Chondrocyte (in vitro differentiated cells): ENCODE measurements at regions not wholly inside any gene's neighbourhood (a gene's known extent, or its start where the extent isn't known, plus 50 kb on each side); places are given as distances from the start of the nearest gene placed in this dataset.

ENCODE experiments used
- DNase-seq: peaks from one replicate; pipeline ENCODE4 v3.0.0; 2021; ENCODE audit warnings: mixed read lengths, low spot score
- H3K27ac Mint-ChIP-seq: one replicate; pipeline ENCODE4 v1.8.0; 2021; ENCODE audit warnings: mild to moderate bottlenecking, moderate library complexity, mixed read lengths; ENCODE audit not compliant: unreplicated experiment
- H3K27me3 Mint-ChIP-seq: 2 replicates; pipeline ENCODE4 v1.8.0; 2021; ENCODE audit warnings: low read depth, mixed read lengths
- H3K36me3 Mint-ChIP-seq: 2 replicates; pipeline ENCODE4 v1.8.0; 2021; ENCODE audit warnings: low read depth, mixed read lengths
- H3K4me1 Mint-ChIP-seq: 2 replicates; pipeline ENCODE4 v1.8.0; 2021; ENCODE audit warnings: low read depth, mild to moderate bottlenecking, mixed read lengths
- H3K4me3 Mint-ChIP-seq: one replicate; pipeline ENCODE4 v1.8.0; 2021; ENCODE audit warnings: mild to moderate bottlenecking, moderate library complexity, mixed read lengths; ENCODE audit not compliant: unreplicated experiment
- H3K9me3 Mint-ChIP-seq: 2 replicates; pipeline ENCODE4 v1.8.0; 2021; ENCODE audit warnings: low read depth, mixed read lengths
- CTCF ChIP-seq: fragments of 200-600 bp; sonication (generic); IDR thresholded peaks from 2 replicates; pipeline ENCODE4 v1.5.0; 2021; ENCODE audit warnings: antibody characterized with exemption, mild to moderate bottlenecking, moderate library complexity

- no peak for TF ChIP-seq CTCF
- H3K4me1 Mint-ChIP-seq: no peaks in the 10 kb centered on the region
- DNase-seq: no peak
- H3K36me3 Mint-ChIP-seq: no peaks in the 10 kb centered on the region
- H3K27me3 Mint-ChIP-seq: peaks cover 14% of the 10 kb centered on the region
- H3K9me3 Mint-ChIP-seq: no peaks in the 10 kb centered on the region
- H3K4me3 Mint-ChIP-seq: no peak overlapping the region
- H3K27ac Mint-ChIP-seq: no peak overlapping the region
These were observed 299.4 kb upstream of the RORA start for GRCh38 chr15:61528581-61528910.

GRCh38 chr15:61527836-61528580 lies 298.9 kb upstream of the RORA start:
- TF ChIP-seq CTCF: no peak
- Mint-ChIP-seq H3K27ac (no peak overlapping the region), H3K36me3 (no peaks in the 10 kb centered on the region), H3K4me3 (no peak overlapping the region), H3K4me1 (no peaks in the 10 kb centered on the region), H3K9me3 (no peaks in the 10 kb centered on the region), H3K27me3 (peaks cover 14% of the 10 kb centered on the region)
- no peak for DNase-seq

- peaks cover 9% of the 10 kb centered on the region for H3K27me3 Mint-ChIP-seq
- no peak overlapping the region for H3K4me3 Mint-ChIP-seq
- no peak for DNase-seq
- H3K36me3 Mint-ChIP-seq: no peaks in the 10 kb centered on the region
- H3K4me1 Mint-ChIP-seq: no peaks in the 10 kb centered on the region
- H3K9me3 Mint-ChIP-seq: no peaks in the 10 kb centered on the region
- no peak for TF ChIP-seq CTCF
- no peak overlapping the region for H3K27ac Mint-ChIP-seq
These were observed 295.4 kb upstream of the RORA start for GRCh38 chr15:61524545-61524944.

GRCh38 chr15:61524086-61524485 lies 295.0 kb upstream of the RORA start:
- Mint-ChIP-seq H3K4me3 (no peak overlapping the region), H3K4me1 (no peaks in the 10 kb centered on the region), H3K27me3 (peaks cover 11% of the 10 kb centered on the region), H3K9me3 (no peaks in the 10 kb centered on the region), H3K27ac (no peak overlapping the region), H3K36me3 (no peaks in the 10 kb centered on the region)
- no peak for DNase-seq
- no peak for TF ChIP-seq CTCF

GRCh38 chr15:61522411-61522810 lies 293.3 kb upstream of the RORA start:
- TF ChIP-seq CTCF: no peak
- Mint-ChIP-seq H3K9me3 (no peaks in the 10 kb centered on the region), H3K36me3 (no peaks in the 10 kb centered on the region), H3K27me3 (peaks cover 11% of the 10 kb centered on the region), H3K4me1 (peaks cover 4% of the 10 kb centered on the region), H3K27ac (no peak overlapping the region), H3K4me3 (no peak overlapping the region)
- DNase-seq: no peak
